Transverse colon (tissue), 4 donors: ENCODE measurements at regions not wholly inside any gene's neighbourhood (a gene's known extent, or its start where the extent isn't known, plus 50 kb on each side); places are given as distances from the start of the nearest gene placed in this dataset.

Source experiments
- DNase-seq: peaks from one replicate; pipeline ENCODE4 v3.0.0-alpha.2; 2019
- H3K27ac ChIP-seq, 4 donors: fragments of 200-600 bp; sonication (generic); 2 replicates each; pipeline ENCODE4 v1.5.1; 2016 to 2018; ENCODE audit warnings: inconsistent platforms in 4 of 4
- H3K27me3 ChIP-seq: fragments of 200-600 bp; sonication (generic); 2 replicates; pipeline ENCODE4 v1.5.1; 2017; ENCODE audit warnings: inconsistent platforms
- H3K36me3 ChIP-seq, 4 donors: fragments of 200-600 bp; sonication (generic); 2 replicates each; pipeline ENCODE4 v1.5.1; 2017 to 2019; ENCODE audit warnings: inconsistent platforms in 4 of 4
- H3K4me1 ChIP-seq, 4 donors: fragments of 200-600 bp; sonication (generic); 2 replicates each; pipeline ENCODE4 v1.5.1; 2017 to 2020; ENCODE audit warnings: inconsistent platforms in 4 of 4
- H3K4me3 ChIP-seq, 4 donors: fragments of 200-600 bp; sonication (generic); 1 replicate in 1 of 4; 2 replicates in 3 of 4; pipeline versions ENCODE4 v1.5.1 to v1.6.1; 2017 to 2019; ENCODE audit warnings: inconsistent platforms in 4 of 4
- H3K9me3 ChIP-seq, 2 donors: fragments of 200-600 bp; sonication (generic); 2 replicates each; pipeline ENCODE4 v1.5.1; 2017 to 2019; ENCODE audit warnings: inconsistent platforms in 2 of 2
- EP300 ChIP-seq: sonication (generic); formaldehyde crosslinking; IDR thresholded peaks from one replicate; pipeline ENCODE4 v1.6.1; 2017; ENCODE audit warnings: antibody characterized with exemption, low read depth
- POLR2A ChIP-seq: fragments of 450-650 bp; IDR thresholded peaks from one replicate; pipeline ENCODE4 v1.6.1; 2016; ENCODE audit warnings: antibody characterized with exemption, mild to moderate bottlenecking, moderate library complexity
- POLR2AphosphoS5 ChIP-seq, 3 donors: sonication (generic); formaldehyde crosslinking; IDR thresholded peaks; one replicate each; pipeline ENCODE4 v1.6.1; 2016; ENCODE audit warnings: antibody characterized with exemption in 3 of 3
- WGBS, 2 donors: methylation state at CpG; one replicate each; pipeline ENCODE4 v1.1.5; 2018; ENCODE audit warnings: low coverage in 1 of 2; 5-methylcytosine and 5-hydroxymethylcytosine counted together
- in situ Hi-C, 4 donors: fragments of 200-750 bp; cut with MboI; loops; one replicate each; pipeline versions ENCODE4 v1.15.0 to v1.15.1; 2017; ENCODE audit warnings: low sequenced_read_pairs in 3 of 4, low pct_ligation_motif_present in 1 of 4, low pct_unique_long_range_greater_than_20kb in 1 of 4
- intact Hi-C: fragments of 100-400 bp; cut with DNase I; formaldehyde crosslinking; loops from one replicate; pipeline ENCODE4 v1.15.1; 2023; ENCODE audit warnings: low total_unique reads
- TF ChIP-seq, protein P1 (sequence below), 5 experiments: fragments of 200-600 bp in 3 of 5; fragments of 450-650 bp in 2 of 5; sonication (generic) in 3 of 5; IDR thresholded peaks; 1 replicate in 2 of 5; 2 replicates in 3 of 5; pipeline ENCODE4 v1.5.1; 2016 to 2017; ENCODE audit warnings: antibody characterized with exemption in 5 of 5, inconsistent platforms in 3 of 5, mild to moderate bottlenecking in 2 of 5, moderate library complexity in 1 of 5

DNA sequence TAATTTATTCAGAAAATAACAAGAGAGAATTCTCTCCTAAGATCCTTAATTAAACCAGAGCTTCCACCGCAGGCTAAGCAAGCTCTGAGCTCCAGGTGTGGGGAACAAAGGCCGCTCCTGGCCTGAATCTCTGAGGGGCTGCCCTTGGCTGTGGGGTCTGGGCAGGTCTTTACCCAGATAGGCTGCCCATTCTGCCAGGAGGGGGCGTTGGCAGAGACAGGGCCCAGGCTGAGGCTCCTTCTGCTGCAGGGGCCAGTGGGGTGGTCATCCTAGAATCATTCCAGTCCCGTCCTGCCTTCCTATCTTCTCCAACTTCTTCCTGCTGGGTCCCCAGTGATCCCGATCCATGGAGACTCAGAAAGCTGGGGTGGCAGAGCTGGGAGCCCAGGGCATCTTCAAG, 82.9 kb upstream of the POU3F1 start:
- in situ Hi-C loops = no loop called here
- H3K27me3 ChIP-seq = peaks cover 36% of the 10 kb centered on the region

DNA sequence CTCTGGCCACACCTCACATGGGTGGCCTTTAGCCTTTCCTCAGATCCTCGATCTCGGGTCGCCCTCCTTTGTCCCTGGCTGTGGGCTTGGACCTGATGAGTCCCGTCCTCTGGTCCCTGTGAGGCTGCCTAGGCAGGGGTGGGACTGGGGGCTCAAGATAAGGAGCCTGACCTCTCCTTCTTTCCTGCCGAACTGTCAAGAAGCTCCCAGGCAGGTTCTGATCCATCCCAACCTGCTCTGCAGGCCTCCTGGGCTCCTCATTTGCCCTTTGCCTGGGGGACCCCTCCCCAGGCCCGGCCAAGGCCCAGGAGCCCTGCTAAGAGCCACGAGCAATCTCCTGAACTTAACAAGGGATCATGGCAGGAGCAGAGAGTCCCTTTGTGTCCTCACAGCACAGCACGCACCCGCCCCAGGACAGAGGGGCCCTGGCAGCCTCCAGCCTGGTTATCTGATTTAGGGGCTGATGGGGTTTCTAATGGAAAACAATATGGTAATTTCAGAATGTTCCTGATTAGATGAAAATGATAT, 82.4 kb upstream of the POU3F1 start:
- WGBS, 2 donors = 80 to 87% methylated on average over 3 to 9 of the region's 9 CpGs
- no peaks in the 10 kb centered on the region for H3K4me1 ChIP-seq
- DNase-seq = no peak
- intact Hi-C loops (no loop called here), in situ Hi-C loops (no loop called here)
- TF ChIP-seq EP300 = no peak
- TF ChIP-seq POLR2AphosphoS5 (IDR thresholded peaks at IDR 0.05) = no peak
- no peak for TF ChIP-seq POLR2A
- TF ChIP-seq, protein P1, sequence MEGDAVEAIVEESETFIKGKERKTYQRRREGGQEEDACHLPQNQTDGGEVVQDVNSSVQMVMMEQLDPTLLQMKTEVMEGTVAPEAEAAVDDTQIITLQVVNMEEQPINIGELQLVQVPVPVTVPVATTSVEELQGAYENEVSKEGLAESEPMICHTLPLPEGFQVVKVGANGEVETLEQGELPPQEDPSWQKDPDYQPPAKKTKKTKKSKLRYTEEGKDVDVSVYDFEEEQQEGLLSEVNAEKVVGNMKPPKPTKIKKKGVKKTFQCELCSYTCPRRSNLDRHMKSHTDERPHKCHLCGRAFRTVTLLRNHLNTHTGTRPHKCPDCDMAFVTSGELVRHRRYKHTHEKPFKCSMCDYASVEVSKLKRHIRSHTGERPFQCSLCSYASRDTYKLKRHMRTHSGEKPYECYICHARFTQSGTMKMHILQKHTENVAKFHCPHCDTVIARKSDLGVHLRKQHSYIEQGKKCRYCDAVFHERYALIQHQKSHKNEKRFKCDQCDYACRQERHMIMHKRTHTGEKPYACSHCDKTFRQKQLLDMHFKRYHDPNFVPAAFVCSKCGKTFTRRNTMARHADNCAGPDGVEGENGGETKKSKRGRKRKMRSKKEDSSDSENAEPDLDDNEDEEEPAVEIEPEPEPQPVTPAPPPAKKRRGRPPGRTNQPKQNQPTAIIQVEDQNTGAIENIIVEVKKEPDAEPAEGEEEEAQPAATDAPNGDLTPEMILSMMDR (IDR thresholded peaks at IDR 0.05) = no peak
- no peaks in the 10 kb centered on the region for H3K36me3 ChIP-seq
- H3K4me3 ChIP-seq = no peak overlapping the region
- H3K27me3 ChIP-seq = peaks cover 32% of the 10 kb centered on the region
- no peak overlapping the region for H3K27ac ChIP-seq
- no peaks in the 10 kb centered on the region for H3K9me3 ChIP-seq

More for the DNA sequence above, 82.9 kb upstream of the POU3F1 start:
- H3K4me1 ChIP-seq = no peaks in the 10 kb centered on the region
- no peak overlapping the region for H3K4me3 ChIP-seq
- no peaks in the 10 kb centered on the region for H3K36me3 ChIP-seq
- intact Hi-C loops = no loop called here
- no peak for TF ChIP-seq EP300
- TF ChIP-seq, protein P1 (IDR thresholded peaks at IDR 0.05) = no peak
- no peak for TF ChIP-seq POLR2A
- no peak for TF ChIP-seq POLR2AphosphoS5 (IDR thresholded peaks at IDR 0.05)
- 65% methylated on average over 5 of the region's 5 CpGs; no CpG with 5 or more reads in 1 of the 2 donors for WGBS, 2 donors
- no peaks in the 10 kb centered on the region for H3K9me3 ChIP-seq
- H3K27ac ChIP-seq = no peak overlapping the region
- no peak for DNase-seq

DNA sequence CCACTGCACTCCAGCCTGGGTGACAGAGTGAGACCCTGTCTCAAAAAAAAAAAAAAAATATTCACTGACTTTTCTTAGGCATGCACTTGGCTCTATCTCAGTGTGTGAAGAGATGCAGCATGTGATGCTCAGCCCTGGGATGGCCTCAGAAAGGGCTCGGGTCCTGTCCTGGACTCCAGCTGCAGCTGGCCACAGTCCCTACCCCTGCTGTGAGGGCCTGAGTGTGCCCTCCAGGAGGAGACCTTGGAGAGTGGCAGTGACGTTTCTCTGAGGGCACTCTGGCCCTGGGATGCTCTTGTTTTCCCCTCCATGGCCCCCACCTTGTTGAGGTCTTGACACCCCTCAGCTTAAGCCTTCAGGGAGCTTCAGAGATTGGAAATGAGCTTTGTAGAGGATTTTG, 81.9 kb upstream of the POU3F1 start:
- in situ Hi-C loops = no loop called here
- Histone ChIP-seq H3K27me3 (peaks cover 27% of the 10 kb centered on the region), H3K9me3 (no peaks in the 10 kb centered on the region), H3K4me3 (no peak overlapping the region), H3K27ac (no peak overlapping the region), H3K36me3 (no peaks in the 10 kb centered on the region), H3K4me1 (no peaks in the 10 kb centered on the region)
- DNase-seq = no peak
- intact Hi-C loops = no loop called here
- WGBS, 2 donors = 41 to 67% methylated on average over 1 to 2 of the region's 2 CpGs
- TF ChIP-seq POLR2AphosphoS5 (IDR thresholded peaks at IDR 0.05) = no peak
- TF ChIP-seq POLR2A = no peak

DNA sequence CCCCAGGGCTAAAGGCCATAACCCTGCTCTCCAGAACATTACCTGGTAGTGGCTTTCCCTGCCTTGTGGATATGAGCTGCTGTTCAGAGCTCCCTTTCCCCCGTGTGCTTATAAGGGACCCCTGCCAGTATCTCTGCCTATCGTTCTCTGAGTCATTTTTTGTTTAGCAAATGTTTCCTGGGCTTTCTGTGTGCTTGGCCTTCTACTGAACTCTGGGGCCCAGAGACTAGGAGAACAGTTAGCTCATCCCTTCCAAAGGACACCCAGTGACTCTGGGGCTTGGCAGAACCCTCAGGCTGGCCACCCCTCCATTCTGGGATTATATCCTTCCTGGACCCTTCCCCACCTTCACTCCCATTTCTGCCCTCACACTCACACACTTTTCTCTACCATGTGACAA, 80.8 kb upstream of the POU3F1 start:
- no peaks in the 10 kb centered on the region for H3K4me1 ChIP-seq
- DNase-seq = no peak
- peaks cover 16% of the 10 kb centered on the region for H3K27me3 ChIP-seq
- 33 to 67% methylated on average over 1 to 2 of the region's 2 CpGs for WGBS, 2 donors
- no peak overlapping the region for H3K4me3 ChIP-seq
- no peaks in the 10 kb centered on the region for H3K9me3 ChIP-seq
- intact Hi-C loops (no loop called here), in situ Hi-C loops (no loop called here)
- no peaks in the 10 kb centered on the region for H3K36me3 ChIP-seq
- no peak overlapping the region for H3K27ac ChIP-seq
- TF ChIP-seq EP300 = no peak
- TF ChIP-seq, protein P1 (IDR thresholded peaks at IDR 0.05) = no peak
- no peak for TF ChIP-seq POLR2AphosphoS5 (IDR thresholded peaks at IDR 0.05)
- no peak for TF ChIP-seq POLR2A

DNA sequence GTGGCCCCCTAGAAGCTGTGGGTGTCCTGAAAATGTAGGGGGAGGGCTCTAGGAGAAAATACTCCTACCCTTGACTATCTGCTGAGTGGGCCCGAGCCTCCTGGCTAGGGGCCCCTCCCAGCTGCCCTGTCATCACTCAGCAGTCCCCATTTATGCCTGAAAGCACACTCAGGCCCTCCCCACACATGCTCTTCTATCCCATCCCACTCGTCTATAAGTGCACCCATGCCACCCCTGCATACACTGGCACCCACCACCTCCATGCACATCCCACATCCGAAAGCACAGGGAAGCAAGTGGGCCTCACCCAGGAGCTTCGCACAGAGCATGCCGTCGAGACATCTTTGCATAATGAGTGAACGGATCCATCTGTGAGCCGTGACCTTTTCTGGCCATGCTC, 80.4 kb upstream of the POU3F1 start:
- H3K27ac ChIP-seq = no peak overlapping the region
- no peaks in the 10 kb centered on the region for H3K9me3 ChIP-seq
- TF ChIP-seq EP300 = no peak
- no peaks in the 10 kb centered on the region for H3K36me3 ChIP-seq
- 79 to 100% methylated on average over 1 to 8 of the region's 8 CpGs for WGBS, 2 donors
- no peak overlapping the region for H3K4me3 ChIP-seq
- in situ Hi-C loops = no loop called here
- H3K27me3 ChIP-seq = peaks cover 13% of the 10 kb centered on the region
- no peaks in the 10 kb centered on the region for H3K4me1 ChIP-seq
- intact Hi-C loops = no loop called here
- DNase-seq = no peak
